Calu3 (cell line): ENCODE measurements at regions not wholly inside any gene's neighbourhood (a gene's known extent, or its start where the extent isn't known, plus 50 kb on each side); places are given as distances from the start of the nearest gene placed in this dataset.

ENCODE experiments used
- BruUV-seq: library from RNA; stranded (reverse); fragments of 400-500 nt; replicated peaks from 2 replicates; lab custom pipeline; 2021; lab: Mats Ljungman, UMichigan
- CTCF ChIA-PET: fragments of 300-600 bp; sonication (Branson Sonifier 250); formaldehyde crosslinking; loops from one replicate; lab custom pipeline; 2022; ENCODE audit warnings: antibody characterized with exemption; lab: Charles Lee
- DNase-seq: peaks from one replicate; pipeline ENCODE4 v3.0.0; 2022
- H3K27ac Mint-ChIP-seq: one replicate; pipeline ENCODE4 v1.8.0; 2022; ENCODE audit warnings: mixed read lengths; ENCODE audit not compliant: unreplicated experiment
- H3K27me3 Mint-ChIP-seq: one replicate; pipeline ENCODE4 v1.8.0; 2022; ENCODE audit warnings: mixed read lengths; ENCODE audit not compliant: unreplicated experiment
- H3K36me3 Mint-ChIP-seq: one replicate; pipeline ENCODE4 v1.8.0; 2022; ENCODE audit warnings: mild to moderate bottlenecking, moderate library complexity, mixed read lengths; ENCODE audit not compliant: insufficient read depth, unreplicated experiment
- H3K4me1 Mint-ChIP-seq: one replicate; pipeline ENCODE4 v1.8.0; 2022; ENCODE audit warnings: mild to moderate bottlenecking, low read depth, mixed read lengths; ENCODE audit not compliant: unreplicated experiment
- H3K4me3 Mint-ChIP-seq: one replicate; pipeline ENCODE4 v1.8.0; 2022; ENCODE audit warnings: mild to moderate bottlenecking, low read depth, moderate library complexity, mixed read lengths; ENCODE audit not compliant: unreplicated experiment
- H3K9me3 Mint-ChIP-seq: one replicate; pipeline ENCODE4 v1.8.0; 2022; ENCODE audit warnings: low read depth, mixed read lengths; ENCODE audit not compliant: unreplicated experiment
- CTCF ChIP-seq: fragments of 200-600 bp; IDR thresholded peaks from one replicate; pipeline ENCODE4 v1.8.0; 2022; ENCODE audit warnings: antibody characterized with exemption; ENCODE audit not compliant: unreplicated experiment
- intact Hi-C: fragments of 100-400 bp; cut with micrococcal nuclease; formaldehyde crosslinking; loops from one replicate; pipeline ENCODE4 v1.10.0; 2022; ENCODE audit not compliant: unreplicated experiment

- H3K4me1 Mint-ChIP-seq, result no peaks in the 10 kb centered on the region
- CTCF ChIA-PET, result no interaction called here
- no peak overlapping the region for H3K27ac Mint-ChIP-seq
- H3K27me3 Mint-ChIP-seq, result peaks cover 26% of the 10 kb centered on the region
- no peak overlapping the region for H3K4me3 Mint-ChIP-seq
- no peaks in the 10 kb centered on the region for H3K9me3 Mint-ChIP-seq
- no peak for TF ChIP-seq CTCF
- no TSS peak for BruUV-seq
- DNase-seq, result no peak
- intact Hi-C loops, result no loop called here
- no peaks in the 10 kb centered on the region for H3K36me3 Mint-ChIP-seq
Measured at GRCh38 chr5:168177831-168178450, 113.5 kb upstream of the WWC1 start.

- no peak for TF ChIP-seq CTCF
- no TSS peak for BruUV-seq
- Mint-ChIP-seq H3K36me3 (no peaks in the 10 kb centered on the region), H3K27ac (no peak overlapping the region), H3K4me3 (no peak overlapping the region), H3K9me3 (no peaks in the 10 kb centered on the region), H3K4me1 (no peaks in the 10 kb centered on the region), H3K27me3 (peaks cover 27% of the 10 kb centered on the region)
- intact Hi-C loops, result no loop called here
- CTCF ChIA-PET, result interaction anchor here (0.6 to 0.7 kb wide), 4 partner anchors 24 to 89 kb away, joined by 4 to 6 read pairs (median 4); no protein-coding TSS in a partner anchor
- DNase-seq, result no peak
Measured at GRCh38 chr5:168179192-168179593, 112.3 kb upstream of the WWC1 start.

GRCh38 chr5:168182269-168182668, 109.2 kb upstream of the WWC1 start:
- Mint-ChIP-seq H3K4me3 (no peak overlapping the region), H3K27me3 (peaks cover 20% of the 10 kb centered on the region), H3K4me1 (no peaks in the 10 kb centered on the region), H3K36me3 (no peaks in the 10 kb centered on the region), H3K9me3 (no peaks in the 10 kb centered on the region), H3K27ac (no peak overlapping the region)
- CTCF ChIA-PET, result no interaction called here
- intact Hi-C loops, result no loop called here
- no peak for TF ChIP-seq CTCF
- no TSS peak for BruUV-seq
- no peak for DNase-seq

- Mint-ChIP-seq H3K4me3 (no peak overlapping the region), H3K27me3 (peaks cover 25% of the 10 kb centered on the region), H3K27ac (no peak overlapping the region), H3K9me3 (no peaks in the 10 kb centered on the region), H3K36me3 (no peaks in the 10 kb centered on the region), H3K4me1 (no peaks in the 10 kb centered on the region)
- CTCF ChIA-PET, result interaction anchor here (0.6 to 1.9 kb wide), 3 partner anchors 14 to 70 kb away, joined by 3 to 4 read pairs (median 4); no protein-coding TSS in a partner anchor
- no peak for TF ChIP-seq CTCF
- intact Hi-C loops, result no loop called here
- no TSS peak for BruUV-seq
- no peak for DNase-seq
Measured at GRCh38 chr5:168184103-168184502, 107.3 kb upstream of the WWC1 start.
